ENCODE measurements at regions not wholly inside any gene's neighbourhood (a gene's known extent, or its start where the extent isn't known, plus 50 kb on each side); places are given as distances from the start of the nearest gene placed in this dataset.
A peak's percentile ranks its signal among the peaks of the same experiment; 100 is the strongest.
"Not testable (repeated sequence)": the region's sequence is repeated elsewhere in the genome, so short reads cannot be mapped to it uniquely, and the experiment has no call there.

DNA sequence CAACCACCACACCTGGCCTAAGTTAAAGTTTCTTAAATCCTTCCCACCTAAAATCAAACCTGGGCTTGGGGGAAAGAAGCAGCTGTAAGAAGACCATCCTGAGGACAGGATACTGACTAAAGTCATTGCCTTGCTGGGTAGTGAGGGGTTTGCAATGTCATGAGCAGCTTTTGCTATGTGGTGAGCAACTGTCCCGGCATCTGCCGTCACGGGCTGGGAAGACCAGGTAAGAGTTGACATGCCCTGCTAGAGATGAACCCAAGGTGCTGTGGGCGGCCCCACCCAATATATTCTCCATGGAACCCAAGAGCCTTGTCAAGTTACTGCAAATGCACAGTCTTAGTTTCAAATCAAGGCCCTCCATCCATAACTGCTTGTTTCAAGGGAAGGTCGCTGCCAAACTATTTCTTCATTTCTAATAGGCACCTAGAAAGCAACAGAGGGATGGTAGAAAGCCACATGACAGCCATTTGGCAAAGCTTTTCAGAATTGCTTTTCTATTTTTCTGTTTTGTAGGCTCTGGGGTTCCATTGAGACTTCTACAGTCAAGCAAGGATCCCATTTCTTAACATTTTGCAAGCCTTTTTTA, 357.8 kb upstream of the JARID2 start:
- in situ Hi-C loops (cut with HindIII; ENCODE audit: low pct_ligation_motif_present, low sequenced_read_pairs), result no loop called here
- Histone ChIP-seq H3K4me3 (ENCODE audit: low read depth, low read length) (no peak overlapping the region), H3K27ac (no peak overlapping the region), H3K27me3 (replicated peaks) (no peaks in the 10 kb centered on the region), H3K36me3 (replicated peaks) (no peaks in the 10 kb centered on the region)
- no peak for TF ChIP-seq CTCF (IDR thresholded peaks at IDR 0.05; ENCODE audit: low read depth, low read length, missing control alignments)
- DNase-seq, result no peak

GRCh38 chr6:14888575-14889000, 357.3 kb upstream of the JARID2 start:
- H3K27ac ChIP-seq, result no peak overlapping the region
- TF ChIP-seq CTCF (IDR thresholded peaks at IDR 0.05; ENCODE audit: low read depth, low read length, missing control alignments), result no peak
- in situ Hi-C loops (cut with HindIII; ENCODE audit: low pct_ligation_motif_present, low sequenced_read_pairs), result no loop called here
- H3K36me3 ChIP-seq (replicated peaks), result no peaks in the 10 kb centered on the region
- H3K27me3 ChIP-seq (replicated peaks), result no peaks in the 10 kb centered on the region
- no peak overlapping the region for H3K4me3 ChIP-seq (ENCODE audit: low read depth, low read length)
- DNase-seq, result no peak

DNA sequence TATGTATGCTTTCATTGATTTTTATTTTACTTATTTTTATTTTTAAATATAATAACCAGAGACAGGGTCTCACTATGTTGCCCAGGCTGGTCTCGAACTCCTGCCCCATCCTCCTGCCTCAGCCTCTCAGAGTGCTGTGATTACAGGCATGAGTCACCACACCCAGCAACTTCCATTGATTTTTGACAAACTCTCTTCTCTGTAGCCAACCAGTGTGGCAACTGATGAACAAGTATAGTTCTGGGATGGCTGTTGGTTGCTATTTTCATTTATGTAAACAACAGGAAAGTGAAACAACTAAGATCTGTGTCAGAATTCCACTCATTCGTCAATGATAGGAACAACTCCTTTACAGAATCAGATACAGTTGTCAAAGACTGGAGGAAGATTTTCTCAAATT, 356.7 kb upstream of the JARID2 start:
- Histone ChIP-seq H3K4me3 (ENCODE audit: low read depth, low read length) (no peak overlapping the region), H3K27ac (no peak overlapping the region), H3K27me3 (replicated peaks) (no peaks in the 10 kb centered on the region), H3K36me3 (replicated peaks) (no peaks in the 10 kb centered on the region)
- no peak for TF ChIP-seq CTCF (IDR thresholded peaks at IDR 0.05; ENCODE audit: low read depth, low read length, missing control alignments)
- DNase-seq, result peak; percentile 36
- in situ Hi-C loops (cut with HindIII; ENCODE audit: low pct_ligation_motif_present, low sequenced_read_pairs), result no loop called here

DNA sequence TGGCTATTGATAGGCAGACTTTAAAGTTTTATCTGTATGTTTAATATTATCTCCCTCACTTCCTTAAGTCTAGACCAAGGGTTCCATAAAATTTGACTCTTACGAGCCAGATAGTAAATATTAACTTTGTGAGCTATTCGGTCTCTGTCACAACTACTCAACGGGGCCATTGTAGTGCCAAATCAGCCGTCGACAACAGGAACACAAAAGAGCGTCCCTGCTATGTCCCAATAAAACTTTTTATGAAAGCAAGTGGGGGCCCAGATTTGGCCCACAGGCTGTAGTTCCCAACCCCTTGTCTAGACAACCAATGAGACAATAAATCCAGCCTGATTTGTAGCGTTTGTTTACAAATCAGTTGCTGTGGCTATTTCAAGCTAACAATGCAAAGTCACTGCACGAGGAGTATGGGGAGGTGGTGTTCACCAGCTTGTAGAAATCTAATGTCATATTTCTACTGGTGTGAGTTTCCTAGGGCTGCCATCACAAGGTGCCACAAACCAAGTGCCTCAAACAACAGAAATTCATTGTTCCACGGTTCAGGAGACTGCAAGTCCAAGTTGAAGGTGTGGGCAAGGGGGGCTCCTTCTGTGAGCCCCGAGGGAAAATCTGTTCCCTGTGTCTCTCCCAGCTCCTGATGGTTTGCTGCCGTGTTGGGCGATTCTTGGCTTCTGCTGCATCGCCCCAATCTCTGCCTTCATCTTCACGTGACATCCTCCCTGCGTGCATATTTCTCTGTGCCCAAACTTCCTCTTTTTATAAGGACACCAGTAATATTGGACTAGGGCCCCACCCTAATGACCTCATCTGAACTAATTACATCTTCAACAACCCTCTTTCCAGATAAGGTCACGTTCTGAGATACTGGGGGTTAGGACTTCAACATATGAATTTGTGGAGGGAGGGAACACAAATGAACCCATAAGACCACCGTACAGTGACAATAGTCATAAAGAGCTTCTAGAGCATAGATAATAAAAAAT, 356.0 kb upstream of the JARID2 start:
- no peak overlapping the region for H3K27ac ChIP-seq
- no peaks in the 10 kb centered on the region for H3K27me3 ChIP-seq (replicated peaks)
- no peak for TF ChIP-seq CTCF (IDR thresholded peaks at IDR 0.05; ENCODE audit: low read depth, low read length, missing control alignments)
- no peak overlapping the region for H3K4me3 ChIP-seq (ENCODE audit: low read depth, low read length)
- H3K36me3 ChIP-seq (replicated peaks), result no peaks in the 10 kb centered on the region
- in situ Hi-C loops (cut with HindIII; ENCODE audit: low pct_ligation_motif_present, low sequenced_read_pairs), result no loop called here
- DNase-seq, result no peak

GRCh38 chr6:14891820-14892375, 354.0 kb upstream of the JARID2 start:
- H3K36me3 ChIP-seq (replicated peaks); H3K4me3 ChIP-seq (ENCODE audit: low read depth, low read length); in situ Hi-C loops (cut with HindIII; ENCODE audit: low pct_ligation_motif_present, low sequenced_read_pairs); H3K27ac ChIP-seq; DNase-seq; H3K27me3 ChIP-seq (replicated peaks): not testable (repeated sequence)

DNA sequence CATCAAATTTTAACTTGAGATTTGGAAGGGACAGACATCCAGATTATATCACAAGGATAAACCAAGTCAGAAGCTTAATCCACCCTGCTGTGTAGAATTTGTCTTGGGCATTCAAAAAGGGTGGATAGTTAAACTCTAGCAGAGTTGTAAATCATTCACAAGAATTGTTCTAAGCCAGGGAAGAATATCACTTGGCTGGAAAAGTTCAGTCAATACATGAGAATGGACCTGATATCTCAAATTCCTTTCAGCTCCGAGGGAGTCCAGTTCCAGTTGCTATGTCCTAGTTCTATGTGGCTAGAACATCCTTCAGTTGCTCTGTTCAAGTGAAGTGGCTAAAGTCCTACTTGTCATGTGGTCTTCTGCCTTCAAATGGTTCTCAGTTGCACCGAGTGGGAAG, 351.8 kb upstream of the JARID2 start:
- in situ Hi-C loops (cut with HindIII; ENCODE audit: low pct_ligation_motif_present, low sequenced_read_pairs), result no loop called here
- Histone ChIP-seq H3K27me3 (replicated peaks) (no peaks in the 10 kb centered on the region), H3K36me3 (replicated peaks) (no peaks in the 10 kb centered on the region), H3K27ac (no peak overlapping the region), H3K4me3 (ENCODE audit: low read depth, low read length) (no peak overlapping the region)
- DNase-seq, result no peak
- no peak for TF ChIP-seq CTCF (IDR thresholded peaks at IDR 0.05; ENCODE audit: low read depth, low read length, missing control alignments)
